NCI-H526 (cell line): ENCODE measurements at regions not wholly inside any gene's neighbourhood (a gene's known extent, or its start where the extent isn't known, plus 50 kb on each side); places are given as distances from the start of the nearest gene placed in this dataset.
"Not testable (repeated sequence)": the region's sequence is repeated elsewhere in the genome, so short reads cannot be mapped to it uniquely, and the experiment has no call there.

ENCODE experiments used
- DNase-seq, 2 experiments: peaks; one replicate each; lab custom pipeline; 2025; lab: John Stamatoyannopoulos, UW

GRCh38 chr3:5476403-5476802 lies 288.9 kb downstream of the EDEM1 start:
- DNase-seq = no peak

GRCh38 chr3:5479229-5479799 lies 291.8 kb downstream of the EDEM1 start:
- DNase-seq = no peak

GRCh38 chr3:5480190-5480589 lies 292.7 kb downstream of the EDEM1 start:
- no peak for DNase-seq

- DNase-seq = no peak
Observed at GRCh38 chr3:5485427-5485826, 297.9 kb downstream of the EDEM1 start.

- no peak for DNase-seq
Observed at GRCh38 chr3:5488771-5489170, 301.3 kb downstream of the EDEM1 start.

GRCh38 chr3:5489536-5489935 lies 302.0 kb downstream of the EDEM1 start:
- DNase-seq = no peak

GRCh38 chr3:5494905-5495519 lies 307.5 kb downstream of the EDEM1 start:
- no peak for DNase-seq

GRCh38 chr3:5497497-5497896 lies 310.0 kb downstream of the EDEM1 start:
- DNase-seq = no peak

- no peak for DNase-seq
Observed at GRCh38 chr3:5498981-5499380, 311.5 kb downstream of the EDEM1 start.

- DNase-seq = no peak
Observed at GRCh38 chr3:5499404-5499803, 311.9 kb downstream of the EDEM1 start.

GRCh38 chr3:5503136-5503535 lies 315.6 kb downstream of the EDEM1 start:
- peak in 1 of 2 experiments; percentile 4 for DNase-seq

GRCh38 chr3:5504135-5504534 lies 316.6 kb downstream of the EDEM1 start:
- DNase-seq = no peak

- DNase-seq = peak in 1 of 2 experiments; percentile 3
Observed at GRCh38 chr3:5505163-5505562, 317.7 kb downstream of the EDEM1 start.

- DNase-seq = no peak
Observed at GRCh38 chr3:5505997-5506396, 318.5 kb downstream of the EDEM1 start.

- DNase-seq = not testable (repeated sequence)
Observed at GRCh38 chr3:5508860-5509259, 321.4 kb downstream of the EDEM1 start.

- DNase-seq = no peak
Observed at GRCh38 chr3:5510300-5510699, 322.8 kb downstream of the EDEM1 start.

- no peak for DNase-seq
Observed at GRCh38 chr3:5517921-5518320, 330.4 kb downstream of the EDEM1 start.

- DNase-seq = no peak
Observed at GRCh38 chr3:5520237-5520636, 332.7 kb downstream of the EDEM1 start.

- no peak for DNase-seq
Observed at GRCh38 chr3:5523125-5523524, 335.6 kb downstream of the EDEM1 start.

- DNase-seq = no peak
Observed at GRCh38 chr3:5531039-5531438, 343.5 kb downstream of the EDEM1 start.

- no peak for DNase-seq
Observed at GRCh38 chr3:5531741-5532290, 344.3 kb downstream of the EDEM1 start.

GRCh38 chr3:5540532-5540931 lies 353.0 kb downstream of the EDEM1 start:
- no peak for DNase-seq

GRCh38 chr3:5542472-5542871 lies 355.0 kb downstream of the EDEM1 start:
- no peak for DNase-seq

GRCh38 chr3:5543047-5543446 lies 355.5 kb downstream of the EDEM1 start:
- DNase-seq = no peak
